Stimulated activated CD4-positive, alpha-beta T cell treated with anti-CD3 and anti-CD28 coated beads, TNF-alpha, amount 100 ng/mL, for 24 hours (primary cell): ENCODE measurements at regions not wholly inside any gene's neighbourhood (a gene's known extent, or its start where the extent isn't known, plus 50 kb on each side); places are given as distances from the start of the nearest gene placed in this dataset.
A peak's percentile ranks its signal among the peaks of the same experiment; 100 is the strongest.

ENCODE experiments used
- DNase-seq, 3 experiments: peaks; one replicate each; pipeline ENCODE4 v3.0.0-alpha.2; 2020; ENCODE audit warnings: low read depth in 3 of 3

DNA sequence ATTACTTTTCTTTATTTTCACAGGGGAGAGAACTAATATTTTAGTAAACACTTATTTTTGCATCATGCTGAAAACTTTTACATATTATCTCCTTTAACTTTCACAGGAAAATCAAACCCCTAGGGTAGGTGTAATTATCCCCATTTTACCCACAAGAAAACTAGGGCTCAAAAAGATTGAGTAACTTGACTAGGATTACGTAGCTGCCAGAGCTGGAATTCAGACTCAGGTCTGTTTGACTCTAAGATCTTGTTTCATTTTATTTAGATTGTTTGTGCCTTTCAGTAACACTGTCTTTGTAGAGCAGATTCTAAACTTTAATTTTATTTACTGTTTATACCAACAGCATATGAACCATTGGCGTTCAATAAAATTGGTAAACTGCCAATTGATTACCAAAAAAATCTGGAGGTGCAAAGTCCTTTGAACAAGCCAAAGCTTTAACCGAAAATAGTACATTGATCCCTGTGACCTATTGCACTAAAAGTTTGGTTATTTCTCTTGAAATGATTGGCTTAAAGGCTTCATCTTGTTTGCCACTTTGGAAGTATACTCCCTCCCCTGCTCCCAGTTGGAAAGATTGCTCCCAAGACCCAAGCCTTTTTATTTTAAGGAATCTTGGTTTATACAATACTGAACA, 71.0 kb upstream of the WDR26 start:
- no peak for DNase-seq

- DNase-seq, result no peak
These were observed 71.7 kb upstream of the WDR26 start for GRCh38 chr1:224506141-224506814.

DNA sequence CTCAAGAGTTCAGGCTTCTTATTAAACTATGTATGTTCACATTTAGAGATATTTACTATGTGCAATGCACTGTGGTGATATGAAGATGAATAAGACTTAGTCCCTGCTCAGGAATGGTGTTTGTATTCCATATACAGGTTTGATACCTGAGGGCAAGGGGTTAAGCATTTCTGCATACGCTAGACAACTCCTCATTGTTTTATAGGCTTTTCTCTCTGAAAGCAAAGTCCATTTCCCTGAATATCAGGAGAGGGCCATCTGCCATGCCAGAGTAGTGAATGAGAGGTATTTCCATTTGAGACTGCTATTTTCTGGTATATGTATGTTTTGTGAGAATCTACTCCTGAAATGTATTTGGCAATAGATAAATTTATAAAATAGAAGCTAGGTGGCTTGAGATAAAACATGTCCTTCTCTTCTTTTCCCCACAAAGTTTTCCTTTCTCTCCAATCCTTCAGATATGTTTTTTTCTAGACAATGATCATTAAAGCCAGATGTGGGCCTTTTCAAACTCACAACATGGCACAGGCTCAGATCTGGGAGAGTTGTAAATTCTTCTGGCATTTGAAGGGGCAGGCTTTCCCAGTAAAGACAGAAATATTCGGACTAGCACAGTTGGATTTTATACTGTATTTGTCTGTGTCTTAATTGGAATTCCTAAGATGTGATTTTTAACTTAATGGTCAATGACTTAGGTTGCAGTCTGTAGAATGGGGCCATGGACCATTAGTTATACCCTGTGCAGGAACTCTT, 73.3 kb upstream of the WDR26 start:
- no peak for DNase-seq

DNA sequence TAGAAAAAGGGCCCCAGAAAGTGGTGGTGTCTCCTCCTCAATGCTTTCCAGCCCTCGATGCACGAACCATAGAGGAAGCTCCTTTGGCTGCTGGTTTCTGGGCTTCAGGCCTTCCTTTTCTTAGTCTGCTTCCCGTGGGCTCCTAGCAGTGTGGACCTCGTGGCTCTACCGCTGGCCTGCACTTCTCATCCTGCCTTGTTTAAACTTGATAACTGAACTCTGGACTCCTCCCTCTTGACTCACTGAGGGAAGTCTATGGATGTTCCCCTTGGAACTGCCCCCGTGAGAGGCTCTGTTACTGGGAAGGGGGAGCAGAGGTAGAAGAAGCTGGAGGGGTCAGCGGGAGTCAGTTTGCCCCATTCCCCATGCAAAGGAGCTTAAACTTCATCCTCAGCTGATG, 75.3 kb upstream of the WDR26 start:
- DNase-seq, result no peak

DNA sequence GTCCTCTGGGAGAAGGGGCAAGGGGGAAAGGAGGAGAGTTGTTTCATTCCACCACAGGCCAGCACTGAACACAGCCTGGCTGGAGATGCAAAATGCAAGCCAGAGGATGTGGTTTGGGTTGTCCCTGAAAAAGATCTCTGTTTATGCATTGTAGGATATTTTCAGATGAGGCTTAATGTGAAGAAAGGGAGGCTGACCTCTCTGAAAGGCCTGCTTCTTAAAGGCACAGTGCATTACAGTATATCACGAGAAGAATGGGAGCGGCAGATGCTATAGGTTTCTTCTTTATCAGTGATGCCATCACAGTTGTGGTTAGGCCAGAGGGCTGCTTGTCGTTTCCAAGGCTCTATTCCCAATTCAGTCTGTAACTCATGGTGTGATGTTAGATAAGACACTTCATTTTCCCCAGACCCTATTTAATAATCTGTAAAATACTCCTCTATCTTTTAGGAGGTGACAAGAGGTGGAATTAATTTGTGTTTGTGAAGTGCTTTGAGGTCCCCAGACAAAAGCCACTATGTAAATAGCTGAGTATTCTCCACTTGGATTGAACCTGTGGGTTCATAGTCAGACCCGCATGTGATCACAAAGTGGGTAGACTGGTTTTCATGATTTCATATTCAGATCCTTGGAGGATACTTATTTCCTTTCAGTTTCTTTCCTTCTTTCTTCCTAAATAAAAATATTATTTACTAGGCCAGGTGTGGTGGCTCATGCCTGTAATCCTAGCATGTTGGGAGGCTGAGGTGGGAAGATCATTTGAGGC, 76.5 kb upstream of the WDR26 start:
- no peak for DNase-seq

DNA sequence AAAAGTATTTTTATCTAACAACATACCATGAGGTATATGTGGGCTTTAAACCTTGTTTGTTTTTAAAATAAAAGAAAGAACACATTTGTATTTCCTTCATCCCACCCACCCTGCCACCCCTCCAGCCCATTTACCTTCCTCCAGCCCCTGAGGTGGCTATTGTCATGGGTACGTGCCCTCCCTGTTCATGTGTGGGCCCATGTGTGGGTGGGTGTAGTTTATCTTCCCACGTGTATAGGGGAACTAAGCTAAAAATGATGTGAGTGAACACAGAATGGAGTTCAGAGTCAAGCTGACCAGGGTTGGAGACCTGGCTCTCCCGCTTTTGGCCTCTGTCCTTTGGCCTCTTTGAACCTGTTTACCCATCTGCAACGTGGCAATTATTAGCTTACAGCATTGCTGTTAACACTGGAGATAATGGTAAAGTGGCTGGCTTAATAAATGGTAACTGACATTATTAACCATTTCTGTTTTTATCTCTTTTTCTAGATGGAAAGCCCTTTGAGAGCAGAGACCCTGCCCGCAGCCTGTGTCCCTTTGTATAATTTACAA, 78.1 kb upstream of the WDR26 start:
- DNase-seq, result no peak

- DNase-seq, result no peak
These were observed 78.8 kb upstream of the WDR26 start for GRCh38 chr1:224513383-224513782.

GRCh38 chr1:224513787-224514209, 79.2 kb upstream of the WDR26 start:
- peak; percentile 74 to 84 (median 78) for DNase-seq

DNA sequence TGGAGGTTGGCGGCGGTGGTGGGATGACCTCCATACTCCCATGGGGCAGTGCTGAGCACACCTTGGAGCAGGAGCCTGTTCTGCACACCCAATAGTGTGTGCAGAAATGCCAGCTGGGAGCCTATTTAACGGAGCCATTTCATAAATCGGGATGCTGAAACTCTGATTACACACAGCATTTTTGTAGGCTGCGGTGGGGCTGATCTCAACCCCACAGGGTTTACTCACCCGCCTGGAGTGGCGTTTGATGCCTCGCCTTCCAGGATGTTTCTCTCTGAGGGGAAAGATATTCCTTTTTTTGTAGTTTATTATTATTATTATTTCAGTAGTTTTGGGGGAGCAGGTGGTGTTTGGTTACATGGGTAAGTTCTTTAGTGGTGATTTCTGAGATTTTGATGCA, 82.6 kb upstream of the WDR26 start:
- no peak for DNase-seq

DNA sequence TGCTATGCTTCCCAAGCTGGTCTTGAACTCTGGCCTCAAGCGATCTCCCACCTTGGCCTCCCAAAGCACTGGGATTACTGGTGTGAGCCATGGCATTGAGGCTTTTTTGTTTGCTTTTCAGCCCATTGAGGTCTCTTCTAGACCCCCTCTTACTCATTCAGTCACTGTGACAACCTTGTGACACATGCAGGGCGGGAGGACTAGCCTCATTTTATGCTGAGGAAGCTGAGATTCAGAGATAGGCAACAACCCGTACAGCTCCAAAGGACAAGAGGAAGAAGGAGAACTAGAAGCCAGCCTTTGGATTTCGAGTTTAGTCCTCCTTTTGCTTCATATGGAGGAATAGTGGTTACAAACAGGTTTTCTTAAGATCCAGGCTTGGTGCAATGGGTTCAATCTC, 83.9 kb upstream of the WDR26 start:
- DNase-seq, result no peak

DNA sequence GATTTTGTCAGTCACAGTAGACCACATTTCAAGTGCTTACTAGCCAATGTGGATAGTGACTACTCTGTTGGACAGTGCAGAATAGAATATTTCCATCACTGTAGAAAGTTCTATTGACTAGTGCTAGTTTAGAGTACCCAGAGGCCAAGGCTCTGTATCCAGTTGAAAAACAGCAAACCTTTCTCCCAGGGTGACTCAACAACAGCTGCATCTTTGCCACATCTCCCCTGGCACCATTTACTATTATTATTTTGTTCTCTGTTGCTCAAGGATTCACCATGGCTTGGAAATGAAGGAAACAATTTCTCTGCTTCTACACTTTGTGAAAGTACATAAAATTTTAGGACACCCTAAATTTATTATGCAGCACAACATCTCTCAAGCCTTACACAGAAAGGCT, 85.3 kb upstream of the WDR26 start:
- no peak for DNase-seq

GRCh38 chr1:224520808-224521207, 86.2 kb upstream of the WDR26 start:
- no peak for DNase-seq

DNA sequence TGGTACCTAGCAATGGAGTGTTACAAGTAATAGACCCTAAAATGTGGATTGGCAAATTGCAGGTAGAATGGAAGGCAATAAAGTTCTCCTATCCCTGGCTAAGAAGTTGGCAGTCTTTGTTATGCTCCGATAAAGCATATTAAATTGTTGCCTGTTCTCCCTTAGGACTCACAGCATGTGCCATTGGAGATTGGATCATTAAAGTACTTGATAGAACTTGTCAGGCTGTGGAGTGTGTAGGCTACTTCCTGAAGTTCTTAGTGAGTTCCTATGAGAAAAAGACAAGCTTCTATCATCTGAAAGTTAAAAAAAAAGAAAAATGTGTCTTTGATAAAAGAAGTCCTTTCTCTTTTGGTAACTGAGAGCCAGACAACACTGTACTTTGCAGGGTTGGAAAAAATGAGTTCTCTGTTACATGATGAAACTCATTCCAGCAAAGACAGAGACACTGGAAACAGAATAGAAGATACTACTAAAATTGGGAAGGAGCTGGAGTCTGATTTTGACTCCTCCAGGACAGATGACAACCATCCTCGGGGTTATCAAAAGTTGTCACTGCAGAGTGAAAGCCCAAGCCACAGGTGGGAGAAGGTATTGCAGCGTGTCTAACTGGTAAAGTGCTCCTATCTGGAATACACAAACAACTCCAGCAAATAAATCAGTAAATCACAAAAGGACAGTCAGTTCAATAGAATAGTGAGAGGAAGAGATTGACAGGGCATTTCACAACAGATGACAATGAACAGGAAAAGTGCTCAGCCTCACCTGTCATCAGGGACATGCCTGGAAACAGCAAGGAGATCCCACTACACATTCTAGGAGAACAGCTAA, 87.5 kb upstream of the WDR26 start:
- DNase-seq, result no peak

GRCh38 chr1:224523676-224524075, 89.1 kb upstream of the WDR26 start:
- no peak for DNase-seq

DNA sequence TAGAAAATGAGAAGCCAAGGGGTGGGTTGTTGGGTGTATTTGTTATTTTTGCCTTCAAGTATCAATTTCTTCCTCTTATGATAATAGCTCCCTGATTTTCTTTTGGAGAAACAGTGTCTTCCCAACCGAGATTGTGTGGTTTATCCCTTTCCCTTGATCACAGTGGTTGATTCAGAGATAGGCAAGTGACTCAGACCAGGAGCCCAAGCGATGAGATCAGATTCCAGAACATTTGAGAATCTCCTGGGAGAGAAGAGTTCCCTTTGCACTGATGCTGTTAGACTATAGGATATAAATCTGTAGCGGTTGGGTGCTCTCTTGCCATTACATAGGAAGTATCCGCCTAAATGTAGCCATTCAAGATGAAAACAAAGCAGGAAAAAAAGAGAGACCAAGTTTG, 90.1 kb upstream of the WDR26 start:
- no peak for DNase-seq

GRCh38 chr1:224525411-224526040, 90.6 kb upstream of the CNIH3 start:
- no peak for DNase-seq

- DNase-seq, result no peak
These were observed 89.3 kb upstream of the CNIH3 start for GRCh38 chr1:224526771-224527170.

DNA sequence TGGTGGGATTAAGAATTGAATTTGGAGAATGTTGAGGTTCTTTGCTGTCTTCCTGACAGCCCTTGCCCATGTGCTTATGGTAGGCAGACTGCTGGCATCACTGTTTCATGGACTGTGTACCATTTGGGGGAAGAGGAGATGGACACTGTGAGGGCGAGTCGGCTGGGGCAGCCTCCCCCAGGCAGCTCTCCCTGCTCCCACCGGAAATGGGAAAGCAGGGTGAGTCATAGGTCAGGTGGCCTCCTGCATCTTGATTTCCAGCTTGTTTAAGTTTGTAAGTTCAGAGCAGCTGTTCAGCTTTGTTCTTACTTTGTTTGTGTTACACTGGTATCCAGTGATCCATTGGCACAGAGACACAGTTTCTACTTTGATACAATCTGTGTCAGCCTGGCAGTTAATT, 87.2 kb upstream of the CNIH3 start:
- no peak for DNase-seq

DNA sequence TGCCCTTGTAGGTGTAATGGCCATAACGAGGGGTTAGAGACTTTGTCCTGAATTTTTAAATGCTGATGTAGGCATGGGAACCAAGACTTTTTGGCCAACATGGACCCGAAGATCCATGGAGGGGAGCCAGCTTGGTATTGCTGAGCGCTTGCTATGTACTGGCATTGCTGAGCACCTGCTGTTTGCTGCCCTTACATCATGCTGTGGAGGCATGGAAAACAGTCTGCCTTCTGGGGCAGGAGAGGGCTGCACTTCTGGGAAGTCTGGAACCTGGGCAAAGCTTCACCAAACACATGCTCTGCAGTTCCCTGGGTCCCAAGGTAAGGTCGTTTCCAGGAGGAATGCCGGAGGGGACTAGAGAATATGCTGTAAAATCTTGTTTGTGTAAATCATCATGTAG, 86.3 kb upstream of the CNIH3 start:
- DNase-seq, result no peak

DNA sequence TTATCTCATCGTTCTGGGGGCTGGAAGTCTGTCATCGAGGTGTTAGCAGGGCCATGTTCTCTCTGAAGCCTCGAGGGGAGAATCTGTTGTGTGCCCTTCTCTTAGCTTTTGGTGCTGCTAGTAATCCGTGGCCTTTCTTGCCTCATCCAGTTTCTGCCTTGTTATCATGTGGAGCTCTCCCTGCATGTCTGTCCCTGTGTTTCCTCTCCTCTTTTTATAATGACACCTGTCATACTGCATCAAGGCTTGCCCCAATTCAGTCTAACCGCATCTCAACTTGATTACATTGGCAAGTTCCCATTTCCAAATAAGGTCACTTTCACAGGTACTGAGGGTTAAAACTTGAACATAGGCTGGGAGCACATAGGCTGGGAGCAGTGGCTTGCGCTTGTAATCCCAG, 82.6 kb upstream of the CNIH3 start:
- DNase-seq, result no peak

- DNase-seq, result no peak
These were observed 81.4 kb upstream of the CNIH3 start for GRCh38 chr1:224534731-224535130.
